ENCODE measurements at regions not wholly inside any gene's neighbourhood (a gene's known extent, or its start where the extent isn't known, plus 50 kb on each side); places are given as distances from the start of the nearest gene placed in this dataset.

- ATAC-seq = no peak
Measured at GRCh38 chr2:12971581-12972365, 255.0 kb downstream of the TRIB2 start.

- no peak for ATAC-seq
Measured at GRCh38 chr2:12978066-12978835, 261.5 kb downstream of the TRIB2 start.

- ATAC-seq = no peak
Measured at GRCh38 chr2:12979066-12979465, 262.3 kb downstream of the TRIB2 start.

GRCh38 chr2:12980817-12981216, 264.1 kb downstream of the TRIB2 start:
- ATAC-seq = no peak

GRCh38 chr2:12982149-12982584, 265.4 kb downstream of the TRIB2 start:
- ATAC-seq = no peak

- no peak for ATAC-seq
Measured at GRCh38 chr2:12987246-12987645, 270.5 kb downstream of the TRIB2 start.

GRCh38 chr2:12988279-12988678, 271.5 kb downstream of the TRIB2 start:
- no peak for ATAC-seq

GRCh38 chr2:12990523-12990922, 273.8 kb downstream of the TRIB2 start:
- ATAC-seq = no peak

GRCh38 chr2:12998685-12999084, 281.9 kb downstream of the TRIB2 start:
- no peak for ATAC-seq

GRCh38 chr2:13000664-13001363, 284.1 kb downstream of the TRIB2 start:
- ATAC-seq = no peak

GRCh38 chr2:13001408-13001807, 284.7 kb downstream of the TRIB2 start:
- no peak for ATAC-seq

- no peak for ATAC-seq
Measured at GRCh38 chr2:13002536-13003331, 286.0 kb downstream of the TRIB2 start.

- ATAC-seq = no peak
Measured at GRCh38 chr2:13003500-13003899, 286.8 kb downstream of the TRIB2 start.

- no peak for ATAC-seq
Measured at GRCh38 chr2:13005048-13005447, 288.3 kb downstream of the TRIB2 start.

- ATAC-seq = no peak
Measured at GRCh38 chr2:13005761-13006335, 289.1 kb downstream of the TRIB2 start.

GRCh38 chr2:13006426-13006825, 289.7 kb downstream of the TRIB2 start:
- no peak for ATAC-seq

- peak in 1 of 2 donors; percentile 65 for ATAC-seq
Measured at GRCh38 chr2:13006829-13007717, 290.3 kb downstream of the TRIB2 start.

GRCh38 chr2:13009027-13009642, 292.4 kb downstream of the TRIB2 start:
- no peak for ATAC-seq

GRCh38 chr2:13010283-13010682, 293.5 kb downstream of the TRIB2 start:
- no peak for ATAC-seq

- no peak for ATAC-seq
Measured at GRCh38 chr2:13014783-13015182, 298.0 kb downstream of the TRIB2 start.

Measured in activated CD4-positive, CD25-positive, alpha-beta regulatory T cell treated with anti-CD3 and anti-CD28 coated beads, Interleukin-2, amount 50 U/mL, for 24 hours (primary cell).